Mammary epithelial cell (primary cell): ENCODE measurements at regions not wholly inside any gene's neighbourhood (a gene's known extent, or its start where the extent isn't known, plus 50 kb on each side); places are given as distances from the start of the nearest gene placed in this dataset.

Experiments used
- EZH2 ChIP-seq: IDR thresholded peaks from 2 replicates; pipeline ENCODE4 v1.6.1; 2012; ENCODE audit warnings: low read length, inconsistent platforms, borderline replicate concordance
- TF ChIP-seq, protein P1 (sequence below), 2 donors: IDR thresholded peaks in 1 of 2; conservative IDR thresholded peaks in 1 of 2; 2 replicates each; pipeline ENCODE4 v1.5.1; 2011 to 2012; ENCODE audit warnings: inconsistent platforms in 2 of 2, low read length in 2 of 2, mild to moderate bottlenecking in 2 of 2, control low read depth in 1 of 2, low read depth in 1 of 2; ENCODE audit not compliant: insufficient read depth in 1 of 2; ENCODE audit errors: extremely low read depth in 1 of 2

DNA sequence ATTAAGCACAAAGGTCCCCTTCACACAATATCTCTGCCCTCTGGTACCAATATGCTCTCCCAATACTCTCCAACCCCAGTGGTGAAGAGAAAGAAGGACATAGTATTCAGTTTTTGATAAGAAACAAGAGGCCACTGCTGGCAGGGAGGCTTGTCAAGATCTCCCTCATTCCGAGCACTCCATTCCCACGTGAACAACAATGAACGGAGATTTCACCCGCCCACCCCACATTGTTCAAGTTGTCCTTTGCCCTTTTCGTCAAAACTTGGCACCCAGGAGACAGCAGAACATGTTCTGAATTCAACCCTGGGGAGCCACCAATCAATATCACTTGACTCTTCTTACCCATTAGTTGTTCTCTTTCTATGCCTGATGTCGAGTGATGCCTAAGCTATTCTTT, 54.2 kb upstream of the SLC25A4 start:
- TF ChIP-seq, protein P1, sequence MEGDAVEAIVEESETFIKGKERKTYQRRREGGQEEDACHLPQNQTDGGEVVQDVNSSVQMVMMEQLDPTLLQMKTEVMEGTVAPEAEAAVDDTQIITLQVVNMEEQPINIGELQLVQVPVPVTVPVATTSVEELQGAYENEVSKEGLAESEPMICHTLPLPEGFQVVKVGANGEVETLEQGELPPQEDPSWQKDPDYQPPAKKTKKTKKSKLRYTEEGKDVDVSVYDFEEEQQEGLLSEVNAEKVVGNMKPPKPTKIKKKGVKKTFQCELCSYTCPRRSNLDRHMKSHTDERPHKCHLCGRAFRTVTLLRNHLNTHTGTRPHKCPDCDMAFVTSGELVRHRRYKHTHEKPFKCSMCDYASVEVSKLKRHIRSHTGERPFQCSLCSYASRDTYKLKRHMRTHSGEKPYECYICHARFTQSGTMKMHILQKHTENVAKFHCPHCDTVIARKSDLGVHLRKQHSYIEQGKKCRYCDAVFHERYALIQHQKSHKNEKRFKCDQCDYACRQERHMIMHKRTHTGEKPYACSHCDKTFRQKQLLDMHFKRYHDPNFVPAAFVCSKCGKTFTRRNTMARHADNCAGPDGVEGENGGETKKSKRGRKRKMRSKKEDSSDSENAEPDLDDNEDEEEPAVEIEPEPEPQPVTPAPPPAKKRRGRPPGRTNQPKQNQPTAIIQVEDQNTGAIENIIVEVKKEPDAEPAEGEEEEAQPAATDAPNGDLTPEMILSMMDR (conservative IDR thresholded peaks at IDR 0.05 in 1 of 2, IDR thresholded peaks at IDR 0.05 in 1 of 2; ENCODE audit: extremely low read depth in 1 of 2, insufficient read depth in 1 of 2, low read depth in 1 of 2, low read length in 2 of 2) = no peak
- TF ChIP-seq EZH2 = no peak
